ENCODE measurements at regions not wholly inside any gene's neighbourhood (a gene's known extent, or its start where the extent isn't known, plus 50 kb on each side); places are given as distances from the start of the nearest gene placed in this dataset.
"Not testable (repeated sequence)": the region's sequence is repeated elsewhere in the genome, so short reads cannot be mapped to it uniquely, and the experiment has no call there.

DNA sequence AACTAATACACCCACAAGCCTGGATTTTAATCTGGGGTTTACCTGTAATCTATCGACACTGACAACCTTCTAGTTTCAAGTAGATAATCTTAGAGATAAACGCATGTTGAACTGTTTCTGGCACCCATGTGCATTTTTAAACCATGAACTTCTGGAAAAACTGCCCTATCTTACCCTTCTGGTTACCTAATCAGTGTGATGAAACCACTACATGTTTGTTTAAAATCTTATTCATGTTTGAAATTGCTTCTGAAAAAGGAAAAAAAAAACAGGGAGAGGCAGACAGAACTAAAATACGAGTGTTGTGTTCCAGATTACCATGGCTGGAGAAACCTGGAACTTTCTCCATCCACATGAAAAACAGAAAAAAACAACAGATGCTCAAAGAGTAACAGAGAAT lies 139.3 kb downstream of the MID1IP1 start:
- no peaks in the 10 kb centered on the region for H3K27me3 ChIP-seq (ENCODE audit: insufficient read depth, low read length)
- no peak overlapping the region for H3K4me3 ChIP-seq (ENCODE audit: low read depth, low read length)
- H3K36me3 ChIP-seq (ENCODE audit: insufficient read depth, low read length): no peaks in the 10 kb centered on the region
- peaks cover 10% of the 10 kb centered on the region for H3K4me1 ChIP-seq (ENCODE audit: control insufficient read depth, insufficient read depth, low read length, unreplicated experiment)
- H2AFZ ChIP-seq (ENCODE audit: low read length, unreplicated experiment): no peak overlapping the region
- H3K27ac ChIP-seq (ENCODE audit: low read depth, low read length): peak overlapping the region; percentile 57
- no peaks in the 10 kb centered on the region for H3K79me2 ChIP-seq (ENCODE audit: control insufficient read depth, insufficient read depth, low read length, unreplicated experiment)

- Histone ChIP-seq H3K4me3 (ENCODE audit: low read depth, low read length) (no peak overlapping the region), H3K27ac (ENCODE audit: low read depth, low read length) (peak overlapping the region; percentile 41; the same call in 1 of the 2 replicates), H3K36me3 (ENCODE audit: insufficient read depth, low read length) (no peaks in the 10 kb centered on the region), H2AFZ (ENCODE audit: low read length, unreplicated experiment) (no peak overlapping the region), H3K27me3 (ENCODE audit: insufficient read depth, low read length) (no peaks in the 10 kb centered on the region), H3K79me2 (ENCODE audit: control insufficient read depth, insufficient read depth, low read length, unreplicated experiment) (no peaks in the 10 kb centered on the region), H3K4me1 (ENCODE audit: control insufficient read depth, insufficient read depth, low read length, unreplicated experiment) (peaks cover 10% of the 10 kb centered on the region)
These were observed 140.4 kb downstream of the MID1IP1 start for GRCh38 chrX:38941675-38942074.

GRCh38 chrX:38943120-38943519 lies 141.9 kb downstream of the MID1IP1 start:
- no peaks in the 10 kb centered on the region for H3K27me3 ChIP-seq (ENCODE audit: insufficient read depth, low read length)
- no peak overlapping the region for H2AFZ ChIP-seq (ENCODE audit: low read length, unreplicated experiment)
- no peaks in the 10 kb centered on the region for H3K36me3 ChIP-seq (ENCODE audit: insufficient read depth, low read length)
- H3K4me3 ChIP-seq (ENCODE audit: low read depth, low read length): no peak overlapping the region
- peaks cover 8% of the 10 kb centered on the region for H3K4me1 ChIP-seq (ENCODE audit: control insufficient read depth, insufficient read depth, low read length, unreplicated experiment)
- no peaks in the 10 kb centered on the region for H3K79me2 ChIP-seq (ENCODE audit: control insufficient read depth, insufficient read depth, low read length, unreplicated experiment)
- H3K27ac ChIP-seq (ENCODE audit: low read depth, low read length): no peak overlapping the region

- no peaks in the 10 kb centered on the region for H3K4me1 ChIP-seq (ENCODE audit: control insufficient read depth, insufficient read depth, low read length, unreplicated experiment)
- H3K27ac ChIP-seq (ENCODE audit: low read depth, low read length): no peak overlapping the region
- no peaks in the 10 kb centered on the region for H3K36me3 ChIP-seq (ENCODE audit: insufficient read depth, low read length)
- no peaks in the 10 kb centered on the region for H3K79me2 ChIP-seq (ENCODE audit: control insufficient read depth, insufficient read depth, low read length, unreplicated experiment)
- H2AFZ ChIP-seq (ENCODE audit: low read length, unreplicated experiment): no peak overlapping the region
- no peaks in the 10 kb centered on the region for H3K27me3 ChIP-seq (ENCODE audit: insufficient read depth, low read length)
- no peak overlapping the region for H3K4me3 ChIP-seq (ENCODE audit: low read depth, low read length)
These were observed 146.8 kb downstream of the MID1IP1 start for GRCh38 chrX:38948046-38948445.

DNA sequence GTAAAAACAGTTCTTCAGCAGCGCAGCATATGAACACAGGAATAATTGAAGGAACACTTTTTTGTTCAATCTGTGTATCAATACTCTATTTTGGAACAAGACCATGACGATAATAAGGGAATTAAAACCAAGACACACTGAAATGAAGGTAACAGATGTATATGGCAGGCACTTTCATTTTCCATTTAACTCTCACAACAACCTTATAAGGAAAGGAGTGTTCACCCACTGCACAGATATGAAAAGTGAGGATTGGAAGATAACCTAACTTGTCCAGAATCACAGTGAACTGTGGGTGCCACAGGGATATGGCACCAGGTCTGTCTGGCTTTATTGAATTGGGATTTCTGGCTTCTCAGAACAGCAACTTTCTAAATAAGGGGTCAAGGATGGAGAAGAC lies 153.3 kb downstream of the MID1IP1 start:
- H3K27ac ChIP-seq (ENCODE audit: low read depth, low read length): no peak overlapping the region
- H2AFZ ChIP-seq (ENCODE audit: low read length, unreplicated experiment): no peak overlapping the region
- H3K4me1 ChIP-seq (ENCODE audit: control insufficient read depth, insufficient read depth, low read length, unreplicated experiment): no peaks in the 10 kb centered on the region
- H3K79me2 ChIP-seq (ENCODE audit: control insufficient read depth, insufficient read depth, low read length, unreplicated experiment): no peaks in the 10 kb centered on the region
- H3K4me3 ChIP-seq (ENCODE audit: low read depth, low read length): no peak overlapping the region
- H3K27me3 ChIP-seq (ENCODE audit: insufficient read depth, low read length): no peaks in the 10 kb centered on the region
- H3K36me3 ChIP-seq (ENCODE audit: insufficient read depth, low read length): no peaks in the 10 kb centered on the region

- no peaks in the 10 kb centered on the region for H3K36me3 ChIP-seq (ENCODE audit: insufficient read depth, low read length)
- H2AFZ ChIP-seq (ENCODE audit: low read length, unreplicated experiment): no peak overlapping the region
- no peaks in the 10 kb centered on the region for H3K27me3 ChIP-seq (ENCODE audit: insufficient read depth, low read length)
- no peaks in the 10 kb centered on the region for H3K79me2 ChIP-seq (ENCODE audit: control insufficient read depth, insufficient read depth, low read length, unreplicated experiment)
- no peak overlapping the region for H3K4me3 ChIP-seq (ENCODE audit: low read depth, low read length)
- no peak overlapping the region for H3K27ac ChIP-seq (ENCODE audit: low read depth, low read length)
- no peaks in the 10 kb centered on the region for H3K4me1 ChIP-seq (ENCODE audit: control insufficient read depth, insufficient read depth, low read length, unreplicated experiment)
These were observed 158.5 kb downstream of the MID1IP1 start for GRCh38 chrX:38959736-38960135.

- Histone ChIP-seq H3K4me3 (ENCODE audit: low read depth, low read length) (no peak overlapping the region), H3K4me1 (ENCODE audit: control insufficient read depth, insufficient read depth, low read length, unreplicated experiment) (no peaks in the 10 kb centered on the region), H3K79me2 (ENCODE audit: control insufficient read depth, insufficient read depth, low read length, unreplicated experiment) (no peaks in the 10 kb centered on the region), H3K27ac (ENCODE audit: low read depth, low read length) (no peak overlapping the region), H2AFZ (ENCODE audit: low read length, unreplicated experiment) (no peak overlapping the region), H3K36me3 (ENCODE audit: insufficient read depth, low read length) (no peaks in the 10 kb centered on the region), H3K27me3 (ENCODE audit: insufficient read depth, low read length) (no peaks in the 10 kb centered on the region)
These were observed 158.9 kb downstream of the MID1IP1 start for GRCh38 chrX:38960137-38960536.

DNA sequence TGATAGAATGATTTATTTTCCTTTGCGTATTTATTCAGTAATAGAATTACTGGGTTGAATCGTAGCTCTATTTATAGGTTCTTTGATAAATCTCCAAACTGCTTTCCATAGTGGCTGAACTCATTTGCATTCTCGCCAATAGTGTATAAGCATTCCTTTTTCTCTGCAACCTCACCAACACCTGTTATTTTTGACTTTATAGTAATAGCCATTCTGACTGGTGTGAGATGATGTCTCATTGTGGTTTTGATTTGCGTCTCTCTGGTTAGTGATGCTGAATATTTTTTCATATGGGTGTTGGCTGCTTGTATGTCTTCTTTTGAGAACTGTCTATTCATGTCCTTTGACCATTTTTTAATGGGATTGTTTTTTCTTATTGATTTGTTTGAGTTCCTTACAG lies 160.7 kb downstream of the MID1IP1 start:
- Histone ChIP-seq H3K27me3 (ENCODE audit: insufficient read depth, low read length) (no peaks in the 10 kb centered on the region), H3K4me3 (ENCODE audit: low read depth, low read length) (no peak overlapping the region), H2AFZ (ENCODE audit: low read length, unreplicated experiment) (no peak overlapping the region), H3K79me2 (ENCODE audit: control insufficient read depth, insufficient read depth, low read length, unreplicated experiment) (no peaks in the 10 kb centered on the region), H3K4me1 (ENCODE audit: control insufficient read depth, insufficient read depth, low read length, unreplicated experiment) (no peaks in the 10 kb centered on the region), H3K36me3 (ENCODE audit: insufficient read depth, low read length) (no peaks in the 10 kb centered on the region), H3K27ac (ENCODE audit: low read depth, low read length) (no peak overlapping the region)

- H3K4me3 ChIP-seq (ENCODE audit: low read depth, low read length); H3K4me1 ChIP-seq (ENCODE audit: control insufficient read depth, insufficient read depth, low read length, unreplicated experiment); H3K79me2 ChIP-seq (ENCODE audit: control insufficient read depth, insufficient read depth, low read length, unreplicated experiment); H3K27me3 ChIP-seq (ENCODE audit: insufficient read depth, low read length); H3K36me3 ChIP-seq (ENCODE audit: insufficient read depth, low read length); H2AFZ ChIP-seq (ENCODE audit: low read length, unreplicated experiment); H3K27ac ChIP-seq (ENCODE audit: low read depth, low read length): not testable (repeated sequence)
These were observed 162.0 kb downstream of the MID1IP1 start for GRCh38 chrX:38963244-38963643.

DNA sequence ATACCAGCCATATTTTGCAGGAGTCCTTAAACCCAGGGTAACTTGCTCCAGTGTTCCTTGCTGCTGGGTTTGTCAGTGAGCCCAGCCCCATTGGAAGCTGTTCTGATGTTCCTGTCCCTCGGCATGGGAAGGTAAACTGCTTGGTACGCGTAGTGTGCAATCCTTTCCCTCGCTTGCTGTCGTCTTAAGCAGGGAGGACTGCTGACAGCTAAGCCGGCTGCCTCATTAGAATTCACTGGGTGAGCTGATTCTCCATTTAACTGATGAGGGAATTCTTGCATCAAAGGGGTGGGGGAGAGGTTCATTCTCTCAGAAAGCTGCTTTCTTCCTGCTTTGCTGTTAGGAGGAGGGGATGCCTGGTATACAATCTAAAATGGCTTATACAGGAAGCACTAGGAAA lies 164.6 kb downstream of the MID1IP1 start:
- H3K27ac ChIP-seq (ENCODE audit: low read depth, low read length): no peak overlapping the region
- H3K4me3 ChIP-seq (ENCODE audit: low read depth, low read length): no peak overlapping the region
- H3K27me3 ChIP-seq (ENCODE audit: insufficient read depth, low read length): no peaks in the 10 kb centered on the region
- no peak overlapping the region for H2AFZ ChIP-seq (ENCODE audit: low read length, unreplicated experiment)
- H3K4me1 ChIP-seq (ENCODE audit: control insufficient read depth, insufficient read depth, low read length, unreplicated experiment): no peaks in the 10 kb centered on the region
- no peaks in the 10 kb centered on the region for H3K36me3 ChIP-seq (ENCODE audit: insufficient read depth, low read length)
- no peaks in the 10 kb centered on the region for H3K79me2 ChIP-seq (ENCODE audit: control insufficient read depth, insufficient read depth, low read length, unreplicated experiment)

DNA sequence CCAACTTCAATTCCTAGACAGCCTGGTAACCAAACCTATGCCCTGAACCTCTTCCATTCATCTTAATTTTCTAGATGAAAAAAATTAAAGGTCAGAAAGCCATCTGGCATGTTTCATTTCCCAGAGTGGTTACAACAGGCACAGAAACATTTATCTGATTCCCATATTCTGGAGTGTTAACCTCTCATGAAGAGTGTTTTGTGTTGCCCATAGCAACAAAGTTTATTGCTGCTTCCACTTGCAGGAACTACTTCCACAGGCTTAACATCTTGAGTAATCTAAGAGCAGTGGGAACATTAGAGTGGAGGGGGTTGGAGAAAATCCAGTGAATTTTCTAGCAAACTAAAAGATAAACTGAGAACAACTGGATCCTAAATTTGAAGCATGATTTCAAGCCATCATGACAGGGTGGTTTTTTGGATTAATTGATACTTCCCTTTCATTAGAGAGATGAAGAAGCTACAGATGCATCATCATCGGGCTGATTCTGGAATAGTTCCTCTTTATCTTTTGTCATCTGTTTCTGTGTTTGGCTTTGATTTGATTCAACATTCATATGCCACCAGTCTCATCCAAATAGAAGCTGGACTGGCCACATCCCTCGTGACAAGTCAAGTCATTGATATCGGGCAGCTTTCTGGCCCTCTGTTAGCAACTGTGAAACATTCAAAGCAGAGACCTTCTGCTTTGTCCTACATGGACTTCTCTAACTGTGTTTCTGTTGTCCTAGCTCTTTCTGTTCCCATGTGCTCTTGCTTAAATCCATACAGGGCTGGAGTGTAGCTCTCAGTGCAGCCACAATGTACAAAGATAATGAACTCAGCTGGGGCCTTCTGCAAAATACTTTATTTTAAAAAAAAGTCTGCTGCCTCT lies 167.3 kb downstream of the MID1IP1 start:
- no peak overlapping the region for H3K4me3 ChIP-seq (ENCODE audit: low read depth, low read length)
- no peaks in the 10 kb centered on the region for H3K36me3 ChIP-seq (ENCODE audit: insufficient read depth, low read length)
- no peaks in the 10 kb centered on the region for H3K4me1 ChIP-seq (ENCODE audit: control insufficient read depth, insufficient read depth, low read length, unreplicated experiment)
- no peak overlapping the region for H2AFZ ChIP-seq (ENCODE audit: low read length, unreplicated experiment)
- no peak overlapping the region for H3K27ac ChIP-seq (ENCODE audit: low read depth, low read length)
- no peaks in the 10 kb centered on the region for H3K27me3 ChIP-seq (ENCODE audit: insufficient read depth, low read length)
- H3K79me2 ChIP-seq (ENCODE audit: control insufficient read depth, insufficient read depth, low read length, unreplicated experiment): no peaks in the 10 kb centered on the region
